ENCODE measurements at regions not wholly inside any gene's neighbourhood (a gene's known extent, or its start where the extent isn't known, plus 50 kb on each side); places are given as distances from the start of the nearest gene placed in this dataset.

GRCh38 chr18:25704494-25704893 lies 352.5 kb upstream of the ZNF521 start:
- H2AFZ ChIP-seq (ENCODE audit: control insufficient read depth, low read length), result no peak overlapping the region
- no peaks in the 10 kb centered on the region for H4K20me1 ChIP-seq (ENCODE audit: control insufficient read depth, extremely low read depth, insufficient read depth, low read length)
- H3K79me2 ChIP-seq (ENCODE audit: control insufficient read depth, insufficient read depth, low read length), result no peaks in the 10 kb centered on the region
- no peak overlapping the region for H3K4me2 ChIP-seq (ENCODE audit: control insufficient read depth, extremely low read depth, insufficient read depth, low read depth, low read length)
- TF ChIP-seq, protein P1, sequence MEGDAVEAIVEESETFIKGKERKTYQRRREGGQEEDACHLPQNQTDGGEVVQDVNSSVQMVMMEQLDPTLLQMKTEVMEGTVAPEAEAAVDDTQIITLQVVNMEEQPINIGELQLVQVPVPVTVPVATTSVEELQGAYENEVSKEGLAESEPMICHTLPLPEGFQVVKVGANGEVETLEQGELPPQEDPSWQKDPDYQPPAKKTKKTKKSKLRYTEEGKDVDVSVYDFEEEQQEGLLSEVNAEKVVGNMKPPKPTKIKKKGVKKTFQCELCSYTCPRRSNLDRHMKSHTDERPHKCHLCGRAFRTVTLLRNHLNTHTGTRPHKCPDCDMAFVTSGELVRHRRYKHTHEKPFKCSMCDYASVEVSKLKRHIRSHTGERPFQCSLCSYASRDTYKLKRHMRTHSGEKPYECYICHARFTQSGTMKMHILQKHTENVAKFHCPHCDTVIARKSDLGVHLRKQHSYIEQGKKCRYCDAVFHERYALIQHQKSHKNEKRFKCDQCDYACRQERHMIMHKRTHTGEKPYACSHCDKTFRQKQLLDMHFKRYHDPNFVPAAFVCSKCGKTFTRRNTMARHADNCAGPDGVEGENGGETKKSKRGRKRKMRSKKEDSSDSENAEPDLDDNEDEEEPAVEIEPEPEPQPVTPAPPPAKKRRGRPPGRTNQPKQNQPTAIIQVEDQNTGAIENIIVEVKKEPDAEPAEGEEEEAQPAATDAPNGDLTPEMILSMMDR (optimal IDR thresholded peaks at IDR 0.05 in 1 of 3, IDR thresholded peaks at IDR 0.05 in 1 of 3, conservative IDR thresholded peaks at IDR 0.05 in 1 of 3; ENCODE audit: extremely low read depth in 1 of 3, insufficient read depth in 2 of 3, low read length in 3 of 3), result no peak
- H3K4me3 ChIP-seq (ENCODE audit: control insufficient read depth in 2 of 3, extremely low read depth in 1 of 3, insufficient read depth in 2 of 3, low read depth in 1 of 3, low read length in 3 of 3), result no peak overlapping the region
- FAIRE-seq (no peak), DNase-seq (ENCODE audit: low read depth, low spot score) (no peak)
- H3K9me1 ChIP-seq (ENCODE audit: control insufficient read depth, extremely low read depth, insufficient read depth, low read length), result no peaks in the 10 kb centered on the region
- H3K4me1 ChIP-seq (ENCODE audit: control insufficient read depth, extremely low read depth, insufficient read depth, low read length), result no peaks in the 10 kb centered on the region
- H3K36me3 ChIP-seq (ENCODE audit: control insufficient read depth in 2 of 2, extremely low read depth in 1 of 2, insufficient read depth in 2 of 2, low read length in 2 of 2), result no peaks in the 10 kb centered on the region
- no peak overlapping the region for H3K9ac ChIP-seq (ENCODE audit: control insufficient read depth, extremely low read depth, insufficient read depth, low read length)
- dilution Hi-C loops (cut with MboI; ENCODE audit: extremely low pct_ligation_motif_present, low sequenced_read_pairs), result no loop called here
- no peaks in the 10 kb centered on the region for H3K9me3 ChIP-seq (ENCODE audit: control insufficient read depth, low read depth, low read length)
- no peaks in the 10 kb centered on the region for H3K27me3 ChIP-seq (ENCODE audit: control insufficient read depth, extremely low read depth, insufficient read depth, low read length)
- H3K27ac ChIP-seq (ENCODE audit: control insufficient read depth, insufficient read depth, low read length), result no peak overlapping the region

- TF ChIP-seq, protein P1 (optimal IDR thresholded peaks at IDR 0.05 in 1 of 3, IDR thresholded peaks at IDR 0.05 in 1 of 3, conservative IDR thresholded peaks at IDR 0.05 in 1 of 3; ENCODE audit: extremely low read depth in 1 of 3, insufficient read depth in 2 of 3, low read length in 3 of 3), result no peak
- no peak for TF ChIP-seq EZH2 (IDR thresholded peaks at IDR 0.05; ENCODE audit: low read length)
- Histone ChIP-seq H4K20me1 (ENCODE audit: control insufficient read depth, extremely low read depth, insufficient read depth, low read length) (no peaks in the 10 kb centered on the region), H3K36me3 (ENCODE audit: control insufficient read depth in 2 of 2, extremely low read depth in 1 of 2, insufficient read depth in 2 of 2, low read length in 2 of 2) (no peaks in the 10 kb centered on the region), H3K27ac (ENCODE audit: control insufficient read depth, insufficient read depth, low read length) (no peak overlapping the region), H3K9me1 (ENCODE audit: control insufficient read depth, extremely low read depth, insufficient read depth, low read length) (no peaks in the 10 kb centered on the region), H3K79me2 (ENCODE audit: control insufficient read depth, insufficient read depth, low read length) (no peaks in the 10 kb centered on the region), H3K4me1 (ENCODE audit: control insufficient read depth, extremely low read depth, insufficient read depth, low read length) (no peaks in the 10 kb centered on the region), H3K9me3 (ENCODE audit: control insufficient read depth, low read depth, low read length) (no peaks in the 10 kb centered on the region), H3K4me2 (ENCODE audit: control insufficient read depth, extremely low read depth, insufficient read depth, low read depth, low read length) (no peak overlapping the region), H3K4me3 (ENCODE audit: control insufficient read depth in 2 of 3, extremely low read depth in 1 of 3, insufficient read depth in 2 of 3, low read depth in 1 of 3, low read length in 3 of 3) (no peak overlapping the region), H2AFZ (ENCODE audit: control insufficient read depth, low read length) (no peak overlapping the region), H3K9ac (ENCODE audit: control insufficient read depth, extremely low read depth, insufficient read depth, low read length) (no peak overlapping the region), H3K27me3 (ENCODE audit: control insufficient read depth, extremely low read depth, insufficient read depth, low read length) (no peaks in the 10 kb centered on the region)
- no peak for DNase-seq (ENCODE audit: low read depth, low spot score)
- dilution Hi-C loops (cut with MboI; ENCODE audit: extremely low pct_ligation_motif_present, low sequenced_read_pairs), result no loop called here
- no peak for FAIRE-seq
Observed at GRCh38 chr18:25704071-25704470, 352.1 kb upstream of the ZNF521 start.

Measured in keratinocyte (primary cell).